ENCODE measurements at regions not wholly inside any gene's neighbourhood (a gene's known extent, or its start where the extent isn't known, plus 50 kb on each side); places are given as distances from the start of the nearest gene placed in this dataset.

DNA sequence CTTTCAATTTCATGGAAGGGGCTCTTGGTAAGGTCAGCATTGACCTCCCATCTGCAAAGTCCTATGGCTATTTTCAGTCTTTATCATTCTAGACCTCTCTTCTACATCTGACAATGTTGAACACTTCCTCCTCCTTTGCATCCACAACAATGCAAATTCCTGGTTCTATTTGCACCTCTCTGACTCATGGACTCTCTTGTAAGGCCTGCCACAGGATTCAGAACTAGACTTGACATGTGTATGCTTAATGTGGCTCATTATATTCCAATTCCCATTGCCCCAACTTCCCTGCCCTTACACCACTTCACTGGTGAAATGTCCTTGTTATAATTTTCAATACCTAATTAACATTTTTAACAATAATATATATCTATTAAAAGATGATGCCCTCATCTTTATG is 314.3 kb upstream of the FGF13 start:
- H3K4me2 ChIP-seq: no peak overlapping the region
- intact Hi-C loops (cut with micrococcal nuclease; ENCODE audit: unreplicated experiment): no loop called here
- CTCF ChIA-PET: no interaction called here
- H3K79me2 ChIP-seq (ENCODE audit: low read depth): no peaks in the 10 kb centered on the region
- no peak for DNase-seq
- no peaks in the 10 kb centered on the region for H3K27me3 ChIP-seq (ENCODE audit: insufficient read depth, low read depth)
- no TSS peak for BruUV-seq (replicated peaks)
- POLR2A ChIA-PET (ENCODE audit: unreplicated experiment): no interaction called here
- H3K9me3 ChIP-seq (ENCODE audit: insufficient read depth, low read depth): no peaks in the 10 kb centered on the region; the same call in 1 of the 2 replicates
- no peak overlapping the region for H3K27ac ChIP-seq
- no peaks in the 10 kb centered on the region for H3K4me1 ChIP-seq (replicated peaks; ENCODE audit: insufficient read depth)
- no peaks in the 10 kb centered on the region for H3F3A ChIP-seq (ENCODE audit: insufficient read depth, low read depth)
- H2AFZ ChIP-seq: no peak overlapping the region
- no peak for TF ChIP-seq EZH2 (IDR thresholded peaks at IDR 0.05; ENCODE audit: low read depth)
- no peak for TF ChIP-seq CTCF (conservative IDR thresholded peaks at IDR 0.05)
- H4K20me1 ChIP-seq (ENCODE audit: insufficient read depth): no peaks in the 10 kb centered on the region
- no peaks in the 10 kb centered on the region for H3K9me2 ChIP-seq (ENCODE audit: insufficient read depth)
- no peaks in the 10 kb centered on the region for H3K36me3 ChIP-seq (ENCODE audit: low read depth)
- no peak overlapping the region for H3K4me3 ChIP-seq

- DNase-seq: no peak
- Histone ChIP-seq H3K4me3 (no peak overlapping the region), H3K4me2 (no peak overlapping the region), H3K9me3 (ENCODE audit: insufficient read depth, low read depth) (no peaks in the 10 kb centered on the region; the same call in 1 of the 2 replicates), H3K36me3 (ENCODE audit: low read depth) (no peaks in the 10 kb centered on the region), H3F3A (ENCODE audit: insufficient read depth, low read depth) (no peaks in the 10 kb centered on the region), H2AFZ (no peak overlapping the region), H3K27me3 (ENCODE audit: insufficient read depth, low read depth) (no peaks in the 10 kb centered on the region), H4K20me1 (ENCODE audit: insufficient read depth) (no peaks in the 10 kb centered on the region), H3K79me2 (ENCODE audit: low read depth) (no peaks in the 10 kb centered on the region), H3K27ac (no peak overlapping the region), H3K4me1 (replicated peaks; ENCODE audit: insufficient read depth) (no peaks in the 10 kb centered on the region), H3K9me2 (ENCODE audit: insufficient read depth) (no peaks in the 10 kb centered on the region)
- TF ChIP-seq EZH2 (IDR thresholded peaks at IDR 0.05; ENCODE audit: low read depth) (no peak), CTCF (conservative IDR thresholded peaks at IDR 0.05) (no peak)
- ChIA-PET CTCF (no interaction called here), POLR2A (ENCODE audit: unreplicated experiment) (no interaction called here)
- intact Hi-C loops (cut with micrococcal nuclease; ENCODE audit: unreplicated experiment): no loop called here
- no TSS peak for BruUV-seq (replicated peaks)
Observed at GRCh38 chrX:139023531-139023930, 312.0 kb upstream of the FGF13 start.

GRCh38 chrX:139020801-139021200 is 309.3 kb upstream of the FGF13 start:
- no peaks in the 10 kb centered on the region for H3K79me2 ChIP-seq (ENCODE audit: low read depth)
- no peak overlapping the region for H3K4me2 ChIP-seq
- no peak for TF ChIP-seq EZH2 (IDR thresholded peaks at IDR 0.05; ENCODE audit: low read depth)
- no peak for TF ChIP-seq CTCF (conservative IDR thresholded peaks at IDR 0.05)
- intact Hi-C loops (cut with micrococcal nuclease; ENCODE audit: unreplicated experiment): no loop called here
- no peak overlapping the region for H3K4me3 ChIP-seq
- H2AFZ ChIP-seq: no peak overlapping the region
- DNase-seq: no peak
- no peaks in the 10 kb centered on the region for H3F3A ChIP-seq (ENCODE audit: insufficient read depth, low read depth)
- no peaks in the 10 kb centered on the region for H3K4me1 ChIP-seq (replicated peaks; ENCODE audit: insufficient read depth)
- no peaks in the 10 kb centered on the region for H3K36me3 ChIP-seq (ENCODE audit: low read depth)
- H3K27me3 ChIP-seq (ENCODE audit: insufficient read depth, low read depth): no peaks in the 10 kb centered on the region
- no peaks in the 10 kb centered on the region; the same call in 1 of the 2 replicates for H3K9me3 ChIP-seq (ENCODE audit: insufficient read depth, low read depth)
- H4K20me1 ChIP-seq (ENCODE audit: insufficient read depth): no peaks in the 10 kb centered on the region
- BruUV-seq (replicated peaks): no TSS peak
- ChIA-PET POLR2A (ENCODE audit: unreplicated experiment) (no interaction called here), CTCF (no interaction called here)
- H3K27ac ChIP-seq: no peak overlapping the region
- H3K9me2 ChIP-seq (ENCODE audit: insufficient read depth): no peaks in the 10 kb centered on the region
